HCT116 (cell line): ENCODE measurements at regions not wholly inside any gene's neighbourhood (a gene's known extent, or its start where the extent isn't known, plus 50 kb on each side); places are given as distances from the start of the nearest gene placed in this dataset.

ENCODE experiments used
- CEBPB ChIP-seq: IDR thresholded peaks from 2 replicates; pipeline ENCODE4 v1.6.1; 2012; ENCODE audit warnings: low read depth
- CTCF ChIP-seq, 3 experiments: fragments of 200-600 bp in 1 of 3; sonication (generic) in 1 of 3; IDR thresholded peaks in 2 of 3; conservative IDR thresholded peaks in 1 of 3; 2 replicates each; pipeline ENCODE4 v1.5.1; 2012 to 2017; ENCODE audit warnings: low read depth in 2 of 3, low read length in 2 of 3, antibody characterized with exemption in 1 of 3, borderline replicate concordance in 1 of 3, control low read depth in 1 of 3, mild to moderate bottlenecking in 1 of 3, mixed read lengths in 1 of 3, mixed run types in 1 of 3, moderate library complexity in 1 of 3; ENCODE audit not compliant: insufficient read depth in 1 of 3
- ELF1 ChIP-seq: IDR thresholded peaks from 2 replicates; pipeline ENCODE4 v1.6.1; 2012; ENCODE audit warnings: low read depth, borderline replicate concordance
- EZH2 ChIP-seq: fragments of 200-600 bp; sonication (generic); IDR thresholded peaks from 2 replicates; pipeline ENCODE4 v1.6.1; 2017; ENCODE audit warnings: antibody characterized with exemption, mixed run types
- JUND ChIP-seq: IDR thresholded peaks from 2 replicates; pipeline ENCODE4 v1.6.1; 2012
- POLR2A ChIP-seq: IDR thresholded peaks from 2 replicates; pipeline ENCODE4 v1.7.0; 2011; ENCODE audit warnings: borderline replicate concordance; ENCODE audit not compliant: insufficient read depth, insufficient read length; ENCODE audit errors: extremely low read depth
- POLR2AphosphoS5 ChIP-seq: IDR thresholded peaks from 2 replicates; pipeline ENCODE4 v1.6.1; 2011; ENCODE audit warnings: mild to moderate bottlenecking, low read depth, low read length, moderate library complexity
- REST ChIP-seq: IDR thresholded peaks from 2 replicates; pipeline ENCODE4 v1.6.1; 2012; ENCODE audit warnings: low read depth
- SP1 ChIP-seq: IDR thresholded peaks from 2 replicates; pipeline ENCODE4 v1.6.1; 2012; ENCODE audit warnings: low read depth
- TCF7L2 ChIP-seq: IDR thresholded peaks from 2 replicates; pipeline ENCODE4 v1.7.0; 2011; ENCODE audit warnings: borderline replicate concordance, inconsistent platforms; ENCODE audit not compliant: insufficient read depth, insufficient read length; ENCODE audit errors: extremely low read depth
- YY1 ChIP-seq: IDR thresholded peaks from 2 replicates; pipeline ENCODE4 v1.6.1; 2011; ENCODE audit warnings: low read length, low read depth, moderate library complexity, mild to moderate bottlenecking; ENCODE audit not compliant: insufficient replicate concordance; ENCODE audit errors: extremely low read depth
- ZFX ChIP-seq: fragments of 450-650 bp; IDR thresholded peaks from 2 replicates; pipeline ENCODE4 v1.6.1; 2017
- ZNF274 ChIP-seq: fragments of 200-500 bp; sonication (Bioruptor generic); IDR thresholded peaks from 2 replicates; pipeline ENCODE4 v1.6.1; 2014; ENCODE audit warnings: mild to moderate bottlenecking, low read depth, low read length, inconsistent platforms

- TF ChIP-seq CTCF (IDR thresholded peaks at IDR 0.05 in 2 of 3, conservative IDR thresholded peaks at IDR 0.05 in 1 of 3; ENCODE audit: borderline replicate concordance in 1 of 3, insufficient read depth in 1 of 3, low read depth in 2 of 3, low read length in 2 of 3), result no peak
- TF ChIP-seq YY1, result no peak
- TF ChIP-seq CEBPB, result no peak
- no peak for TF ChIP-seq REST
- TF ChIP-seq POLR2AphosphoS5, result no peak
- no peak for TF ChIP-seq ZFX
- no peak for TF ChIP-seq SP1
- TF ChIP-seq TCF7L2, result no peak
- TF ChIP-seq EZH2, result no peak
- no peak for TF ChIP-seq ZNF274
- TF ChIP-seq POLR2A, result no peak
- no peak for TF ChIP-seq ELF1
- TF ChIP-seq JUND, result no peak
These were observed 276.6 kb downstream of the CHRM3 start for GRCh38 chr1:239662950-239663349.
